ENCODE measurements at regions not wholly inside any gene's neighbourhood (a gene's known extent, or its start where the extent isn't known, plus 50 kb on each side); places are given as distances from the start of the nearest gene placed in this dataset.

DNA sequence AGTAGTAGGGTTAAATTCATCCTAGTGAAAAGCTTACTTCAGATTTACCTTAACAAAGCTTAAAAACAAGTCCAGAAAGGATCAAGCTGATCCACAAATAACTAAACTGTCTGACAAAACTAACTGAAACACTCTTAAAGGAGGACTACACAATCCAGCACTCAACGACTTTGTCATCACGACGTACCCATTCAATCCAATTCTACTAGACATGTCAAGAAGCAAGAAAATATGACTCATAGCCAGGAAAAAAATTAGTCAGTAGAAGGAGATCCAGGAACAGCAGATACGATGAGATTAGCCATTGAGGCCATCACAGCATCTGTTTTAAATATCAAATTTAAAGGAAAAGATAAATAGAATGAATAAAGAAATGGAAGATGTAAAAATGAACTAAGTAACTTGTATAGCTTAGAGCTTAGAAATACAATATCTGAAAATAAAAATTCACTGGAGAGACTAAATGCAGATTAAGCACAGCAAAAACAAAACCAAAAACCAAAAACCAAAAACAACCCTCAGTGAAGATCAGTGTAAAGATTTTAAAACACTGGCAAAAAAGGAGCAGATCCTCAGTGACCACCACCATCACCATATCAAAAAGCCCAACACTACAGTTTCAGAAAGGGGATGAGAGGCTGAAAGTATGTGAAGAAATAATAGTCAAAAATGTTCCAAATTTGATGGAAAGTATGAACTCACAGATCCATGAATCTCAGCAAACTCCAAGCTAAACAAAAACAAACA is 95.0 kb upstream of the CCND2 start:
- Histone ChIP-seq H3K27me3 (ENCODE audit: control insufficient read depth, insufficient read depth, low read length) (peaks cover 2% of the 10 kb centered on the region; the same call in 1 of the 2 replicates), H2BK15ac (ENCODE audit: low read depth, low read length) (no peak overlapping the region), H4K91ac (ENCODE audit: insufficient read depth, low read depth, low read length) (no peak overlapping the region), H3K27ac (ENCODE audit: insufficient read depth, low read length) (no peak overlapping the region), H3K9ac (ENCODE audit: low read depth, low read length) (no peak overlapping the region), H2BK120ac (ENCODE audit: low read depth, low read length) (no peak overlapping the region), H3K14ac (replicated peaks; ENCODE audit: low read depth, low read length) (no peak overlapping the region), H3K9me1 (ENCODE audit: insufficient read depth, low read length) (no peaks in the 10 kb centered on the region), H3K9me3 (ENCODE audit: control insufficient read depth, insufficient read depth, low read length) (no peaks in the 10 kb centered on the region), H2AK5ac (ENCODE audit: low read depth, low read length) (no peak overlapping the region), H2AFZ (replicated peaks; ENCODE audit: low read length, poor library complexity) (no peak overlapping the region), H2BK5ac (ENCODE audit: low read depth, low read length, poor library complexity, severe bottlenecking) (no peak overlapping the region), H2BK20ac (ENCODE audit: low read depth, low read length) (no peak overlapping the region), H3K4me3 (ENCODE audit: insufficient read depth, low read depth, low read length) (no peak overlapping the region), H4K5ac (ENCODE audit: low read depth, low read length) (no peak overlapping the region), H2AK9ac (replicated peaks; ENCODE audit: low read depth, low read length, poor library complexity) (no peak overlapping the region), H3K79me1 (ENCODE audit: low read depth in 1 of 2, low read length in 2 of 2) (no peaks in the 10 kb centered on the region), H3K4me1 (ENCODE audit: control insufficient read depth, insufficient read depth, low read length) (no peaks in the 10 kb centered on the region), H4K8ac (ENCODE audit: low read depth in 2 of 2, low read length in 2 of 2) (no peak overlapping the region), H3K23ac (ENCODE audit: low read depth, low read length) (no peak overlapping the region), H3K4me2 (ENCODE audit: low read depth, low read length) (no peak overlapping the region), H3K18ac (ENCODE audit: low read depth, low read length) (no peak overlapping the region), H3K36me3 (ENCODE audit: control insufficient read depth, insufficient read depth, low read length) (no peaks in the 10 kb centered on the region), H3K56ac (ENCODE audit: extremely low read depth, insufficient read depth, low read length) (no peak overlapping the region), H3K4ac (ENCODE audit: low read depth, low read length) (no peak overlapping the region), H4K20me1 (ENCODE audit: insufficient read depth, low read length) (no peaks in the 10 kb centered on the region)
- intact Hi-C loops (cut with micrococcal nuclease), result no loop called here
- no TSS peak for BruUV-seq (replicated peaks)
- dilution Hi-C loops (cut with HindIII; ENCODE audit: low sequenced_read_pairs, unreplicated experiment), result no loop called here
- in situ Hi-C loops (cut with MboI; ENCODE audit: low sequenced_read_pairs), result no loop called here
- ChIA-PET POLR2A (ENCODE audit: unreplicated experiment) (no interaction called here), CTCF (interaction anchor here (0.7 kb wide), 1 partner anchor 1105 kb away, joined by 3 read pairs; no protein-coding TSS in a partner anchor)
- WGBS, 2 experiments (ENCODE audit: extremely low coverage in 2 of 2, insufficient read length in 1 of 2), result no CpG with 5 or more reads among the region's 4 CpGs
- ATAC-seq (ENCODE audit: low read depth), result no peak
- DNase-seq, result no peak
- no peak for TF ChIP-seq FOS (IDR thresholded peaks at IDR 0.05; ENCODE audit: low read depth, low read length)
- TF ChIP-seq NFE2L2 (IDR thresholded peaks at IDR 0.05; ENCODE audit: low read depth, low read length), result no peak
- no peak for TF ChIP-seq SMC3 (IDR thresholded peaks at IDR 0.05; ENCODE audit: low read depth, low read length)
- no peak for TF ChIP-seq BHLHE40 (IDR thresholded peaks at IDR 0.05; ENCODE audit: low read depth, low read length)
- no peak for TF ChIP-seq MAZ (IDR thresholded peaks at IDR 0.05; ENCODE audit: borderline replicate concordance, low read depth, low read length)
- TF ChIP-seq CHD1 (IDR thresholded peaks at IDR 0.05; ENCODE audit: low read depth, low read length), result no peak
- TF ChIP-seq USF2 (IDR thresholded peaks at IDR 0.05; ENCODE audit: low read depth, low read length), result no peak
- TF ChIP-seq RAD21 (IDR thresholded peaks at IDR 0.05; ENCODE audit: low read length), result no peak
- no peak for TF ChIP-seq CTCF (conservative IDR thresholded peaks at IDR 0.05; ENCODE audit: low read depth, low read length)
- no peak for TF ChIP-seq MXI1 (IDR thresholded peaks at IDR 0.05; ENCODE audit: borderline replicate concordance, low read depth, low read length)
- TF ChIP-seq ELK1 (IDR thresholded peaks at IDR 0.05; ENCODE audit: borderline replicate concordance, low read depth, low read length), result no peak
- no peak for TF ChIP-seq CEBPB (IDR thresholded peaks at IDR 0.05; ENCODE audit: low read depth, low read length)
- no peak for TF ChIP-seq POLR2A (IDR thresholded peaks at IDR 0.05; ENCODE audit: low read depth, low read length)
- no peak for TF ChIP-seq RCOR1 (IDR thresholded peaks at IDR 0.05; ENCODE audit: insufficient replicate concordance, low read length)
- TF ChIP-seq MAFK (IDR thresholded peaks at IDR 0.05; ENCODE audit: low read depth, low read length), result no peak
- no peak for TF ChIP-seq RFX5 (IDR thresholded peaks at IDR 0.05; ENCODE audit: low read depth, low read length)

All from IMR-90 (cell line).